ENCODE measurements at regions not wholly inside any gene's neighbourhood (a gene's known extent, or its start where the extent isn't known, plus 50 kb on each side); places are given as distances from the start of the nearest gene placed in this dataset.

DNA sequence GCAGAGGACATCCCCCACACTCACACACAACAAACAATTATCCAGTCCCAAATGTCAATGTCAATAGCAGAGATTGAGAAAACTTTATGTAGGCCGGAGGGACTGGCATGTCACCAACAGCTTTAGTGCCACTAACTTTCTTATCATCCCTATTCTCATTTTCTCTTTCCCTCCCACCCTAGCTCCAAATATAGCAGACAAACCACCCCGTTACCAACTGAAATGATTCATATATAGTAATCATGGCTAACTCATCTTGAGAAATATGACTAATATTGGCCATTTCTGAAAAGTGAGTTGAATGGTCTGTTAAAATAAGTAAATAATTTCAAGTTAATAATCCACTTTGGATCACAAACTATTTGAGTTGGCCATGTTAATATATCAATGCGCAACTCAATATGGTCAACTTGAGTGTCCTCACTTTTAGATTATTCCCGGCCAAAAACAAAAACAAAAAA is 242.1 kb upstream of the RND3 start (continued):
- TF ChIP-seq GABPA (IDR thresholded peaks at IDR 0.05 in 1 of 2, conservative IDR thresholded peaks at IDR 0.05 in 1 of 2): no peak
- TF ChIP-seq YY1 (IDR thresholded peaks at IDR 0.05): peak; percentile 87
- peak; percentile 74 for TF ChIP-seq SP1 (IDR thresholded peaks at IDR 0.05)
- peak; percentile 95 for TF ChIP-seq FOXA2 (IDR thresholded peaks at IDR 0.05)
- no peak for TF ChIP-seq TAF1 (conservative IDR thresholded peaks at IDR 0.05)
- peak; percentile 21 to 33 for TF ChIP-seq RAD21 (IDR thresholded peaks at IDR 0.05)
- TF ChIP-seq HNF4G (IDR thresholded peaks at IDR 0.05): no peak
- TF ChIP-seq NR2F2 (IDR thresholded peaks at IDR 0.05): no peak
- TF ChIP-seq RXRA (IDR thresholded peaks at IDR 0.05): peak; percentile 51 to 77
- TF ChIP-seq, protein P1, sequence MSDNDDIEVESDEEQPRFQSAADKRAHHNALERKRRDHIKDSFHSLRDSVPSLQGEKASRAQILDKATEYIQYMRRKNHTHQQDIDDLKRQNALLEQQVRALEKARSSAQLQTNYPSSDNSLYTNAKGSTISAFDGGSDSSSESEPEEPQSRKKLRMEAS (IDR thresholded peaks at IDR 0.05): peak; percentile 21

DNA sequence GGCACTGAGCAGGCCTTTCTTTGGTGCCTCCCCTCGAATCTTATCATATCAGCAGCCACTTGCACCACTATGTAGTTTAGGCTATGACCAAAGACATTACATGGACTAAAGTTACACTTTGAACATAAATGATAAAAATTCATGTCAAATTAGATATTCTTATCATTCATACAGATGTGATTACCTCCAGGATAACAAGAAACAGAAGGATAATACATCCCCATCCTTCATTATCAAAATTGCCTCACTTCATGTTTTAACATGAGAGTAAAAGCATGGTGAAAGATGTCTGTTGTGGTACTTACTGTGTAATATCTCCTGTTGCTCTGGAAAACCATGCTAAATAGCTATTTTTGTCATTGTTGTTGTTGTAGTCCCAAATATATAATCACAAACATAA is 230.8 kb upstream of the RND3 start:
- no peak for DNase-seq (ENCODE audit: low spot score)

More for the DNA sequence above, 230.8 kb upstream of the RND3 start:
- H3K9me3 ChIP-seq (ENCODE audit: control insufficient read depth in 4 of 4, low read length in 3 of 4): no peaks in the 10 kb centered on the region
- 80% methylated on average over 1 of the region's 1 CpG for WGBS
- no peak overlapping the region for H3K4me3 ChIP-seq (ENCODE audit: low read depth in 1 of 3, low read length in 3 of 3)
- no peaks in the 10 kb centered on the region for H3K27me3 ChIP-seq (ENCODE audit: control insufficient read depth in 4 of 4, insufficient read depth in 4 of 4, low read length in 3 of 4)
- no peak overlapping the region for H3K27ac ChIP-seq (ENCODE audit: low read depth in 1 of 2, low read length in 2 of 2)
- TF ChIP-seq, protein P2, sequence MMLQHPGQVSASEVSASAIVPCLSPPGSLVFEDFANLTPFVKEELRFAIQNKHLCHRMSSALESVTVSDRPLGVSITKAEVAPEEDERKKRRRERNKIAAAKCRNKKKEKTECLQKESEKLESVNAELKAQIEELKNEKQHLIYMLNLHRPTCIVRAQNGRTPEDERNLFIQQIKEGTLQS (IDR thresholded peaks at IDR 0.05): no peak
- TF ChIP-seq HNF4G (IDR thresholded peaks at IDR 0.05) (no peak), TAF1 (conservative IDR thresholded peaks at IDR 0.05) (no peak), FOXA2 (IDR thresholded peaks at IDR 0.05) (no peak), GABPA (IDR thresholded peaks at IDR 0.05 in 1 of 2, conservative IDR thresholded peaks at IDR 0.05 in 1 of 2) (no peak), RXRA (IDR thresholded peaks at IDR 0.05) (no peak), JUND (IDR thresholded peaks at IDR 0.05) (no peak), HNF4A (conservative IDR thresholded peaks at IDR 0.05) (no peak), EGR1 (IDR thresholded peaks at IDR 0.05; ENCODE audit: low read depth in 2 of 2) (no peak), NR2F2 (IDR thresholded peaks at IDR 0.05) (no peak), YY1 (IDR thresholded peaks at IDR 0.05) (no peak), FOXA1 (IDR thresholded peaks at IDR 0.05) (no peak), SP1 (IDR thresholded peaks at IDR 0.05) (no peak), RAD21 (IDR thresholded peaks at IDR 0.05) (no peak)
- TF ChIP-seq, protein P3, sequence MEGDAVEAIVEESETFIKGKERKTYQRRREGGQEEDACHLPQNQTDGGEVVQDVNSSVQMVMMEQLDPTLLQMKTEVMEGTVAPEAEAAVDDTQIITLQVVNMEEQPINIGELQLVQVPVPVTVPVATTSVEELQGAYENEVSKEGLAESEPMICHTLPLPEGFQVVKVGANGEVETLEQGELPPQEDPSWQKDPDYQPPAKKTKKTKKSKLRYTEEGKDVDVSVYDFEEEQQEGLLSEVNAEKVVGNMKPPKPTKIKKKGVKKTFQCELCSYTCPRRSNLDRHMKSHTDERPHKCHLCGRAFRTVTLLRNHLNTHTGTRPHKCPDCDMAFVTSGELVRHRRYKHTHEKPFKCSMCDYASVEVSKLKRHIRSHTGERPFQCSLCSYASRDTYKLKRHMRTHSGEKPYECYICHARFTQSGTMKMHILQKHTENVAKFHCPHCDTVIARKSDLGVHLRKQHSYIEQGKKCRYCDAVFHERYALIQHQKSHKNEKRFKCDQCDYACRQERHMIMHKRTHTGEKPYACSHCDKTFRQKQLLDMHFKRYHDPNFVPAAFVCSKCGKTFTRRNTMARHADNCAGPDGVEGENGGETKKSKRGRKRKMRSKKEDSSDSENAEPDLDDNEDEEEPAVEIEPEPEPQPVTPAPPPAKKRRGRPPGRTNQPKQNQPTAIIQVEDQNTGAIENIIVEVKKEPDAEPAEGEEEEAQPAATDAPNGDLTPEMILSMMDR (IDR thresholded peaks at IDR 0.05; ENCODE audit: low read depth, low read length, missing input control): no peak
- TF ChIP-seq, protein P1 (IDR thresholded peaks at IDR 0.05): no peak
- TF ChIP-seq, protein P4, sequence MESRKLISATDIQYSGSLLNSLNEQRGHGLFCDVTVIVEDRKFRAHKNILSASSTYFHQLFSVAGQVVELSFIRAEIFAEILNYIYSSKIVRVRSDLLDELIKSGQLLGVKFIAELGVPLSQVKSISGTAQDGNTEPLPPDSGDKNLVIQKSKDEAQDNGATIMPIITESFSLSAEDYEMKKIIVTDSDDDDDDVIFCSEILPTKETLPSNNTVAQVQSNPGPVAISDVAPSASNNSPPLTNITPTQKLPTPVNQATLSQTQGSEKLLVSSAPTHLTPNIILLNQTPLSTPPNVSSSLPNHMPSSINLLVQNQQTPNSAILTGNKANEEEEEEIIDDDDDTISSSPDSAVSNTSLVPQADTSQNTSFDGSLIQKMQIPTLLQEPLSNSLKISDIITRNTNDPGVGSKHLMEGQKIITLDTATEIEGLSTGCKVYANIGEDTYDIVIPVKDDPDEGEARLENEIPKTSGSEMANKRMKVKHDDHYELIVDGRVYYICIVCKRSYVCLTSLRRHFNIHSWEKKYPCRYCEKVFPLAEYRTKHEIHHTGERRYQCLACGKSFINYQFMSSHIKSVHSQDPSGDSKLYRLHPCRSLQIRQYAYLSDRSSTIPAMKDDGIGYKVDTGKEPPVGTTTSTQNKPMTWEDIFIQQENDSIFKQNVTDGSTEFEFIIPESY (IDR thresholded peaks at IDR 0.05): no peak
- TF ChIP-seq, protein P5, sequence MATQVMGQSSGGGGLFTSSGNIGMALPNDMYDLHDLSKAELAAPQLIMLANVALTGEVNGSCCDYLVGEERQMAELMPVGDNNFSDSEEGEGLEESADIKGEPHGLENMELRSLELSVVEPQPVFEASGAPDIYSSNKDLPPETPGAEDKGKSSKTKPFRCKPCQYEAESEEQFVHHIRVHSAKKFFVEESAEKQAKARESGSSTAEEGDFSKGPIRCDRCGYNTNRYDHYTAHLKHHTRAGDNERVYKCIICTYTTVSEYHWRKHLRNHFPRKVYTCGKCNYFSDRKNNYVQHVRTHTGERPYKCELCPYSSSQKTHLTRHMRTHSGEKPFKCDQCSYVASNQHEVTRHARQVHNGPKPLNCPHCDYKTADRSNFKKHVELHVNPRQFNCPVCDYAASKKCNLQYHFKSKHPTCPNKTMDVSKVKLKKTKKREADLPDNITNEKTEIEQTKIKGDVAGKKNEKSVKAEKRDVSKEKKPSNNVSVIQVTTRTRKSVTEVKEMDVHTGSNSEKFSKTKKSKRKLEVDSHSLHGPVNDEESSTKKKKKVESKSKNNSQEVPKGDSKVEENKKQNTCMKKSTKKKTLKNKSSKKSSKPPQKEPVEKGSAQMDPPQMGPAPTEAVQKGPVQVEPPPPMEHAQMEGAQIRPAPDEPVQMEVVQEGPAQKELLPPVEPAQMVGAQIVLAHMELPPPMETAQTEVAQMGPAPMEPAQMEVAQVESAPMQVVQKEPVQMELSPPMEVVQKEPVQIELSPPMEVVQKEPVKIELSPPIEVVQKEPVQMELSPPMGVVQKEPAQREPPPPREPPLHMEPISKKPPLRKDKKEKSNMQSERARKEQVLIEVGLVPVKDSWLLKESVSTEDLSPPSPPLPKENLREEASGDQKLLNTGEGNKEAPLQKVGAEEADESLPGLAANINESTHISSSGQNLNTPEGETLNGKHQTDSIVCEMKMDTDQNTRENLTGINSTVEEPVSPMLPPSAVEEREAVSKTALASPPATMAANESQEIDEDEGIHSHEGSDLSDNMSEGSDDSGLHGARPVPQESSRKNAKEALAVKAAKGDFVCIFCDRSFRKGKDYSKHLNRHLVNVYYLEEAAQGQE (IDR thresholded peaks at IDR 0.05): no peak
- no peak overlapping the region for H3K9ac ChIP-seq (ENCODE audit: low read depth in 1 of 2, low read length in 2 of 2)
- no peaks in the 10 kb centered on the region for H3K36me3 ChIP-seq (ENCODE audit: control insufficient read depth in 4 of 4, insufficient read depth in 3 of 4, low read depth in 1 of 4, low read length in 3 of 4)
- H3K4me1 ChIP-seq (ENCODE audit: control insufficient read depth in 4 of 4, insufficient read depth in 4 of 4, low read length in 3 of 4): peaks cover 0 to 3% (median under 1%) of the 10 kb centered on the region in 4 donors

All from liver (tissue), 8 donors.